CD4-positive, alpha-beta T cell treated with Interleukin-15 for 1 hour (primary cell): ENCODE measurements at regions not wholly inside any gene's neighbourhood (a gene's known extent, or its start where the extent isn't known, plus 50 kb on each side); places are given as distances from the start of the nearest gene placed in this dataset.
"Not testable (repeated sequence)": the region's sequence is repeated elsewhere in the genome, so short reads cannot be mapped to it uniquely, and the experiment has no call there.

ENCODE experiments used
- DNase-seq: peaks from one replicate; pipeline ENCODE4 v3.0.0-alpha.2; 2020

DNA sequence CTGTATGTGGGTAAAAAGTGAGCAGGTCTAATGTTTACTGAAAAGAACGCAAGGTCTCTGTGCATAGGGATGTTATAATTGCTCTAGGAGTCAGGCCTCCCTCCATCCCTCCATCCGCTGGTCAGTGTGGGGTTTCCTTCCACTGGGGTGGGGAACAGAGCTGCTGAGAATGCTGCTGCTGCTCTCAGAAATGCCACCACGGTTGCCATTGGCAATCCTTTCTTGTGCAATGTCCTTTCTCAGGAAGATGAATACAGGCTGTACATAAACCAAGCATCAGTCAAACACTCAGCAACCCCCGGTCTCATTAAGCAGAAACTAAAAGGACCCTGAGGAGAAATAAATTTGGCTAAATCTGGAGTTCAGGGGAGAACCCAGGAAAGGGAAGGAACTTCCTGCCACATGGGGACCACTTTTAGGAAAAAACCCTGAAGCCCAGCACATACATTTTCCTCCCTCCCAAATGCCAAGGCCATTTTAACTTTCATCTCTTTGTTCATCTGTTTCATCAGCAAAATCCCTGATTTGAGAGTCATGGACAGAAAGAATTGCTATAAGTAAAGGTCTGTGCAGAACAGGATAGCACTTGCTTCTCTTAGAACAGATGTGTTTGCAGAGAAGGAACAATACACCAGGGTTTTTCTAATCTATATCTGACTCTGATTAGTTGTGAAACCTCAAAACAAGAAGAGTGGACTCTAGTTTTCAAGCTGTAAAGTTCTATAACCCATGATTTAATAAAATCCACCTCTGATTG lies 70.4 kb upstream of the SLC1A3 start:
- no peak for DNase-seq

DNA sequence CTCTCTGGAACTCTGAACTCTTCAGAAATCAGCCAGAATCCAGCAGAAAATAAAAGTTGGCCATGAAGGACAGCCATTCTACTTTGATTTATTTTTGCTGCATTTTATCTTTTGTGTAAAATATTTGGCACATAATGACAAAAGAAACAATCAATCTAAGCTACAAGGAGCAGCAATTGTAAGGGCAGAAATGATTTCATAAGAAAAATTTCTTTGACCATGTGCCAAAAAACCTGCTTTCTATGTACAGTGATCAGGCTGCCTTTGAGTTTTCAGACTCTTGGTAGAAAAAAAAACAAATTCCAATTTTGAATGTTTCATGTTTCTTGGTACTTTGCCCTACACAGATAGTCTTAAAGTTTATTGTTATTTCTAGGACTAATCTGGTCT lies 69.8 kb upstream of the SLC1A3 start:
- DNase-seq = no peak

DNA sequence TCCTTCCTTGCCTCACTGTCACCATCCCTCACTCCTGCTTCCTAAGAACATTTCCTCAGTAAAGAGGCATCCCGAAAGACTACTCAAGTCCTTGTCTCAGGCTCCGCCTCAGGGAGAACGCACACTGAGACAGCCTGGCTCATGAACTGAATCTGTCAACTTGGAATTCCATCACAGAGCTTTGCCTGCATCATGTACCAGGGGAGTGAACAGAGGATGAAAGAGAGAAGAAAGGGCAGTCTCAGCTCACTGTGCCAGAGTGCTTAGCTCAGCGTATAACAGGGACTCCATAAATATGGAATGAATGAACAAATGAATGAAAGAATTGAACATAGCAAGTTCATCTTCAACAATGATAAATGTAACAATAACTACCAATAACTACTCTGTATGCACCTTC lies 68.7 kb upstream of the SLC1A3 start:
- no peak for DNase-seq

DNA sequence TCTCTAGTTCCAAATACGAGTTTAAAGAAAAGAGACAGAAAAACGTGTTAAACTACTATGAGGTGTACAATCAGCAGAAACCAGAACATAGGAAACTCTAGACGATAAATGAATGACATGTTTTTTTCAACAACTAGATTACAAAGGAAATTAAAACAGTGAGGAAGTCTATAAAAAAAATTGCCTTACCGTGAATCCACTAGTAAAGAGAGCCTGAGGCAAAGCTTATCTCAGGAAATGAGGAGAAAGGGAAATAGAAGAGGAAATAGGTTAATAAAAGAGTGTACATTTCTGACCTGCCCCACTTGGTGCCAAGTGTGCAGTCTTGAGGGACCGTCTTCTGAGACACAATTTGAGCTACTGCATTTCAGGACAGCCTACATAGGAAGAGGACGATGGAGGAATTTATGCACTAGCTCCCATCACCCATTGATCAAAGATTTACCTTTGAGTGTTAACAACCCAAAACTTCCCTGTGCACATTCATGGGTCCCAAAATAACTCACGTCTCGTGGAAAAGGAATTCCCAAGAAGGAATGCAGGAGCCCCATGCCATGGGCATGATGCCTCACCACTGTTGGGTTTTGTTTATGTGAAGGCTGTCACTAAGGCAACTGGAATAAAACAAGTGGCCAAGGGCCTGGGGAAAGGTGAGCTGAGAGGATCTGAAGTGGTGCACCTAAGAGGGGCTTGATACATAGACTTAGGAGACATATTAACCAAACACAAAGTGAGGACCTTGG lies 53.6 kb upstream of the SLC1A3 start:
- no peak for DNase-seq

DNA sequence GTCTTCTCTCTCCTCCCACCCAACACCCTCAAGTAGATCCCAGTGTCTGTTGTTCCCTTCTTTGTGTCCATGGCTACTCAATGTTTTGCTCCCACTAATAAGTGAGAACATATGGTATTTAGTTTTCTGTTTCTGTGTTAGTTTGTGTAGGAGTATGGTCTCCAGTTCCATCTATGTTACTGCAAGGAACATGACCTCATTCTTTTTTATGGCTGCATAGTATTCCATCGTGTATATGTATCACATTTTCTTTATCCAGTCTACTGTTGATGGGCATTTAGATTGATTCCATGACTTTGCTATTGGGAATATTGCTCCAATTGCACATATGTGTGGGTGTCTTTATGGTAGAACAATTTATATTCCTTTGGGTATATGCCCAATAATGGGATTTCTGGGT lies 51.4 kb upstream of the SLC1A3 start:
- DNase-seq = not testable (repeated sequence)
